Uterus (tissue), 2 donors: ENCODE measurements at regions not wholly inside any gene's neighbourhood (a gene's known extent, or its start where the extent isn't known, plus 50 kb on each side); places are given as distances from the start of the nearest gene placed in this dataset.

Source experiments
- CTCF ChIP-seq, 4 experiments: fragments of 200-600 bp in 2 of 4; fragments of 450-650 bp in 2 of 4; sonication (generic) in 2 of 4; IDR thresholded peaks; one replicate each; pipeline ENCODE4 v1.5.1; 2016 to 2019; ENCODE audit warnings: antibody characterized with exemption in 4 of 4, mild to moderate bottlenecking in 2 of 4, moderate library complexity in 1 of 4
- POLR2A ChIP-seq, 2 donors: fragments of 450-650 bp; IDR thresholded peaks; one replicate each; pipeline ENCODE4 v1.6.1; 2016; ENCODE audit warnings: antibody characterized with exemption in 2 of 2, mild to moderate bottlenecking in 1 of 2, moderate library complexity in 1 of 2

- TF ChIP-seq POLR2A (IDR thresholded peaks at IDR 0.05) (no peak), CTCF (IDR thresholded peaks at IDR 0.05) (no peak)
These were observed 220.0 kb upstream of the ARHGEF26 start for GRCh38 chr3:153901152-153901551.
